Endothelial cell of umbilical vein (primary cell): ENCODE measurements at regions not wholly inside any gene's neighbourhood (a gene's known extent, or its start where the extent isn't known, plus 50 kb on each side); places are given as distances from the start of the nearest gene placed in this dataset.

Source experiments
- BruUV-seq: library from RNA; stranded (reverse); fragments of 400-500 nt; replicated peaks from 2 replicates; lab custom pipeline; 2021; lab: Mats Ljungman, UMichigan
- CTCF ChIA-PET: fragments of 300-600, 350-600 bp; sonication (Branson Sonifier 250); formaldehyde crosslinking; loops from one replicate; lab custom pipeline; 2021; ENCODE audit warnings: antibody characterized with exemption, inconsistent platforms; lab: Charles Lee
- POLR2A ChIA-PET: fragments of 300-600, 350-600 bp; sonication (Branson Sonifier 250); formaldehyde crosslinking; loops from one replicate; lab custom pipeline; 2021; ENCODE audit warnings: antibody characterized with exemption, inconsistent platforms; lab: Charles Lee
- DNase-seq: peaks from one replicate; pipeline ENCODE4 v3.0.0-alpha.2; 2011; ENCODE audit warnings: low read depth, low spot score
- FAIRE-seq: peaks from 2 replicates; lab custom pipeline; 2011; peaks lifted over from hg19 to GRCh38; lab: Jason Lieb, UNC
- H2AFZ ChIP-seq: 2 replicates; pipeline ENCODE4 v1.6.0; 2012; ENCODE audit warnings: low read depth, low read length, control low read depth, inconsistent platforms
- H3K27ac ChIP-seq: 2 replicates; pipeline ENCODE4 v1.5.1; 2011; ENCODE audit warnings: low read depth, mild to moderate bottlenecking, control low read depth, low read length, moderate library complexity; ENCODE audit not compliant: insufficient read depth
- H3K27me3 ChIP-seq, 2 experiments: 2 replicates each; pipeline versions ENCODE4 v1.6.0 to v1.6.1; 2011; ENCODE audit warnings: low read length in 2 of 2, mixed read lengths in 1 of 2; ENCODE audit not compliant: control insufficient read depth in 2 of 2, insufficient read depth in 2 of 2
- H3K36me3 ChIP-seq, 2 experiments: 2 replicates in 1 of 2; 3 replicates in 1 of 2; pipeline ENCODE4 v1.5.1; 2011; ENCODE audit warnings: low read length in 2 of 2, mild to moderate bottlenecking in 1 of 2, moderate library complexity in 1 of 2; ENCODE audit not compliant: control insufficient read depth in 2 of 2, insufficient read depth in 2 of 2; ENCODE audit errors: extremely low read depth in 1 of 2
- H3K4me1 ChIP-seq: 3 replicates; pipeline ENCODE4 v1.5.1; 2011; ENCODE audit warnings: mild to moderate bottlenecking, low read length; ENCODE audit not compliant: control insufficient read depth, insufficient read depth; ENCODE audit errors: extremely low read depth
- H3K4me2 ChIP-seq: 2 replicates; pipeline ENCODE4 v1.6.1; 2011; ENCODE audit warnings: low read length, control low read depth, mixed read lengths; ENCODE audit not compliant: insufficient read depth
- H3K4me3 ChIP-seq, 3 experiments: fragments of 200-600 bp in 1 of 3; sonication (generic), shearing (Covaris generic) in 1 of 3; replicated peaks in 1 of 3; 2 replicates each; pipeline ENCODE4 v1.5.1; 2011 to 2016; ENCODE audit warnings: control low read depth in 3 of 3, low read length in 3 of 3, mild to moderate bottlenecking in 2 of 3, inconsistent platforms in 1 of 3, low read depth in 1 of 3, moderate library complexity in 1 of 3; ENCODE audit not compliant: insufficient read depth in 1 of 3
- H3K79me2 ChIP-seq: 2 replicates; pipeline ENCODE4 v1.6.0; 2012; ENCODE audit warnings: low read length, inconsistent platforms; ENCODE audit not compliant: control insufficient read depth, insufficient read depth
- H3K9ac ChIP-seq: replicated peaks from 2 replicates; pipeline ENCODE3; 2011; ENCODE audit warnings: low read length, control low read depth; ENCODE audit not compliant: insufficient read depth; ENCODE audit errors: extremely low read depth
- H3K9me1 ChIP-seq: replicated peaks from 3 replicates; pipeline ENCODE4 v1.6.0; 2011; ENCODE audit warnings: mild to moderate bottlenecking, low read length; ENCODE audit not compliant: control insufficient read depth, insufficient read depth; ENCODE audit errors: extremely low read depth
- H3K9me3 ChIP-seq: replicated peaks from 2 replicates; pipeline ENCODE4 v1.5.1; 2012; ENCODE audit warnings: low read length, inconsistent platforms; ENCODE audit not compliant: control insufficient read depth, insufficient read depth
- H4K20me1 ChIP-seq: replicated peaks from 2 replicates; pipeline ENCODE3; 2011; ENCODE audit warnings: mild to moderate bottlenecking, low read length; ENCODE audit not compliant: control insufficient read depth, insufficient read depth; ENCODE audit errors: extremely low read depth
- EZH2 ChIP-seq: IDR thresholded peaks from 2 replicates; pipeline ENCODE4 v1.6.1; 2012; ENCODE audit warnings: borderline replicate concordance, low read depth, mild to moderate bottlenecking, moderate library complexity, low read length, inconsistent platforms; ENCODE audit not compliant: severe bottlenecking
- FOS ChIP-seq: IDR thresholded peaks from 2 replicates; pipeline ENCODE4 v1.6.1; 2011; ENCODE audit warnings: mild to moderate bottlenecking, low read length, moderate library complexity, borderline replicate concordance; ENCODE audit not compliant: insufficient read depth
- GATA2 ChIP-seq: IDR thresholded peaks from 2 replicates; pipeline ENCODE4 v1.7.0; 2011; ENCODE audit warnings: low read depth, mild to moderate bottlenecking, moderate library complexity, mixed read lengths, low read length; ENCODE audit not compliant: insufficient read length, insufficient read depth
- JUN ChIP-seq: IDR thresholded peaks from 2 replicates; pipeline ENCODE4 v1.6.1; 2011; ENCODE audit warnings: borderline replicate concordance, low read depth; ENCODE audit not compliant: insufficient read length, insufficient read depth
- MYC ChIP-seq: IDR thresholded peaks from one replicate; pipeline ENCODE4 v1.6.1; 2011; ENCODE audit warnings: mild to moderate bottlenecking, low read depth, low read length
- POLR2A ChIP-seq: IDR thresholded peaks from 2 replicates; pipeline ENCODE4 v1.6.1; 2012; ENCODE audit warnings: low read depth, mild to moderate bottlenecking, control low read depth, low read length
- POLR2AphosphoS5 ChIP-seq: IDR thresholded peaks from 2 replicates; pipeline ENCODE4 v1.6.1; 2012; ENCODE audit warnings: low read depth, mild to moderate bottlenecking, control low read depth, low read length, moderate library complexity; ENCODE audit not compliant: insufficient read depth
- dilution Hi-C: fragments of 300-500 bp; cut with MboI; formaldehyde crosslinking; loops from one replicate; pipeline ENCODE4 v1.15.0; 2019; ENCODE audit warnings: low sequenced_read_pairs; ENCODE audit not compliant: extremely low pct_ligation_motif_present
- intact Hi-C: fragments of 100-400 bp; cut with micrococcal nuclease; formaldehyde crosslinking; loops from one replicate; pipeline ENCODE4 v1.10.0; 2022
- TF ChIP-seq, protein P1 (sequence below): IDR thresholded peaks from 2 replicates; pipeline ENCODE4 v1.6.1; 2011; ENCODE audit not compliant: insufficient read depth, insufficient read length
- TF ChIP-seq, protein P2 (sequence below), 2 donors: IDR thresholded peaks; 1 replicate in 1 of 2; 2 replicates in 1 of 2; pipeline ENCODE4 v1.5.1; 2011; ENCODE audit warnings: low read length in 2 of 2, mild to moderate bottlenecking in 2 of 2, moderate library complexity in 2 of 2, control low read depth in 1 of 2, inconsistent platforms in 1 of 2, low read depth in 1 of 2; ENCODE audit not compliant: insufficient read depth in 1 of 2; ENCODE audit errors: extremely low read depth in 1 of 2

DNA sequence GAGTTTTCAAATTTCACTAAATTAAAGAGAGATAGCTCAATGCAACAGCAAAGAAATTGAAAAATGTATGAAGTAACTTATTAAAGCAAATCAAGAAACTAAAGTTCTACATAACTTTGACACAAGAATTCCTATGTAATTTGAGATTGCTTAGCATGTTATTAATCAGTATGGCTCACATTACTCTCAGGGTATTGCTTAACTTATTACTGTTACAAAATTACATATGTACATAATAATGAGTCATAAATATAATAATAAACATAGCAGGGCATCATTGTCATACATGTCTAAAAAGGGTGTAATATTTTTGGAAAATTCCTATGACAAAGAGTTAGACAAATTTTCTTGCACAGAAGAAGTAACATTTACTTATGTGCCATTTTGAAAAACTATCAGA lies 75.0 kb downstream of the ZWINT start:
- dilution Hi-C loops, result no loop called here
- no TSS peak for BruUV-seq
- no peaks in the 10 kb centered on the region for H3K9me3 ChIP-seq
- no peaks in the 10 kb centered on the region for H3K4me1 ChIP-seq
- no peaks in the 10 kb centered on the region for H3K9me1 ChIP-seq
- no peaks in the 10 kb centered on the region for H3K27me3 ChIP-seq
- ChIA-PET CTCF (no interaction called here), POLR2A (no interaction called here)
- H3K4me3 ChIP-seq, result no peak overlapping the region
- no peak for TF ChIP-seq MYC
- TF ChIP-seq POLR2A, result no peak
- no peak for TF ChIP-seq FOS
- no peak for TF ChIP-seq EZH2
- TF ChIP-seq, protein P1, sequence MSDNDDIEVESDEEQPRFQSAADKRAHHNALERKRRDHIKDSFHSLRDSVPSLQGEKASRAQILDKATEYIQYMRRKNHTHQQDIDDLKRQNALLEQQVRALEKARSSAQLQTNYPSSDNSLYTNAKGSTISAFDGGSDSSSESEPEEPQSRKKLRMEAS, result no peak
- TF ChIP-seq POLR2AphosphoS5, result no peak
- no peak for TF ChIP-seq GATA2
- TF ChIP-seq, protein P2, sequence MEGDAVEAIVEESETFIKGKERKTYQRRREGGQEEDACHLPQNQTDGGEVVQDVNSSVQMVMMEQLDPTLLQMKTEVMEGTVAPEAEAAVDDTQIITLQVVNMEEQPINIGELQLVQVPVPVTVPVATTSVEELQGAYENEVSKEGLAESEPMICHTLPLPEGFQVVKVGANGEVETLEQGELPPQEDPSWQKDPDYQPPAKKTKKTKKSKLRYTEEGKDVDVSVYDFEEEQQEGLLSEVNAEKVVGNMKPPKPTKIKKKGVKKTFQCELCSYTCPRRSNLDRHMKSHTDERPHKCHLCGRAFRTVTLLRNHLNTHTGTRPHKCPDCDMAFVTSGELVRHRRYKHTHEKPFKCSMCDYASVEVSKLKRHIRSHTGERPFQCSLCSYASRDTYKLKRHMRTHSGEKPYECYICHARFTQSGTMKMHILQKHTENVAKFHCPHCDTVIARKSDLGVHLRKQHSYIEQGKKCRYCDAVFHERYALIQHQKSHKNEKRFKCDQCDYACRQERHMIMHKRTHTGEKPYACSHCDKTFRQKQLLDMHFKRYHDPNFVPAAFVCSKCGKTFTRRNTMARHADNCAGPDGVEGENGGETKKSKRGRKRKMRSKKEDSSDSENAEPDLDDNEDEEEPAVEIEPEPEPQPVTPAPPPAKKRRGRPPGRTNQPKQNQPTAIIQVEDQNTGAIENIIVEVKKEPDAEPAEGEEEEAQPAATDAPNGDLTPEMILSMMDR (IDR thresholded peaks at IDR 0.05; ENCODE audit: extremely low read depth in 1 of 2, insufficient read depth in 1 of 2, low read depth in 1 of 2, low read length in 2 of 2), result no peak
- no peak for TF ChIP-seq JUN
- no peaks in the 10 kb centered on the region for H3K36me3 ChIP-seq
- no peak for FAIRE-seq
- H3K4me2 ChIP-seq, result no peak overlapping the region
- no peaks in the 10 kb centered on the region for H4K20me1 ChIP-seq
- intact Hi-C loops, result no loop called here
- H3K9ac ChIP-seq, result no peak overlapping the region
- H3K79me2 ChIP-seq, result no peaks in the 10 kb centered on the region
- H2AFZ ChIP-seq, result no peak overlapping the region
- no peak overlapping the region for H3K27ac ChIP-seq
- DNase-seq, result no peak
